PC-3 (cell line): ENCODE measurements at regions not wholly inside any gene's neighbourhood (a gene's known extent, or its start where the extent isn't known, plus 50 kb on each side); places are given as distances from the start of the nearest gene placed in this dataset.

Experiments used
- EZH2 ChIP-seq: fragments of 300-600 bp; sonication (generic); IDR thresholded peaks from one replicate; pipeline ENCODE4 v1.6.1; 2017; ENCODE audit warnings: antibody characterized with exemption, mild to moderate bottlenecking, low read length; ENCODE audit not compliant: unreplicated experiment
- EZH2phosphoT487 ChIP-seq: fragments of 300-600 bp; sonication (generic); IDR thresholded peaks from 2 replicates; pipeline ENCODE4 v1.6.1; 2018; ENCODE audit warnings: mild to moderate bottlenecking, antibody characterized with exemption, low read length, borderline replicate concordance
- TF ChIP-seq, protein P1 (sequence below): fragments of 300-600 bp; sonication (generic); conservative IDR thresholded peaks from 2 replicates; pipeline ENCODE4 v1.5.1; 2017; ENCODE audit warnings: antibody characterized with exemption, low read depth, mild to moderate bottlenecking, low read length

GRCh38 chr1:18560692-18561091, 70.0 kb upstream of the PAX7 start:
- TF ChIP-seq, protein P1, sequence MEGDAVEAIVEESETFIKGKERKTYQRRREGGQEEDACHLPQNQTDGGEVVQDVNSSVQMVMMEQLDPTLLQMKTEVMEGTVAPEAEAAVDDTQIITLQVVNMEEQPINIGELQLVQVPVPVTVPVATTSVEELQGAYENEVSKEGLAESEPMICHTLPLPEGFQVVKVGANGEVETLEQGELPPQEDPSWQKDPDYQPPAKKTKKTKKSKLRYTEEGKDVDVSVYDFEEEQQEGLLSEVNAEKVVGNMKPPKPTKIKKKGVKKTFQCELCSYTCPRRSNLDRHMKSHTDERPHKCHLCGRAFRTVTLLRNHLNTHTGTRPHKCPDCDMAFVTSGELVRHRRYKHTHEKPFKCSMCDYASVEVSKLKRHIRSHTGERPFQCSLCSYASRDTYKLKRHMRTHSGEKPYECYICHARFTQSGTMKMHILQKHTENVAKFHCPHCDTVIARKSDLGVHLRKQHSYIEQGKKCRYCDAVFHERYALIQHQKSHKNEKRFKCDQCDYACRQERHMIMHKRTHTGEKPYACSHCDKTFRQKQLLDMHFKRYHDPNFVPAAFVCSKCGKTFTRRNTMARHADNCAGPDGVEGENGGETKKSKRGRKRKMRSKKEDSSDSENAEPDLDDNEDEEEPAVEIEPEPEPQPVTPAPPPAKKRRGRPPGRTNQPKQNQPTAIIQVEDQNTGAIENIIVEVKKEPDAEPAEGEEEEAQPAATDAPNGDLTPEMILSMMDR: peak; percentile 23; the same call in 1 of the 2 replicates
- TF ChIP-seq EZH2 (no peak), EZH2phosphoT487 (no peak)
